ENCODE measurements at regions not wholly inside any gene's neighbourhood (a gene's known extent, or its start where the extent isn't known, plus 50 kb on each side); places are given as distances from the start of the nearest gene placed in this dataset.

- Histone ChIP-seq H3K9me3 (ENCODE audit: low read depth, low read length) (no peaks in the 10 kb centered on the region), H2AFZ (ENCODE audit: low read length) (no peak overlapping the region), H4K20me1 (ENCODE audit: insufficient read depth, low read length) (no peaks in the 10 kb centered on the region), H3K4me3 (ENCODE audit: insufficient read depth, low read length) (no peak overlapping the region), H3K27me3 (ENCODE audit: insufficient read depth, low read length) (no peaks in the 10 kb centered on the region), H3K79me2 (ENCODE audit: insufficient read depth, low read length) (no peaks in the 10 kb centered on the region), H3K4me2 (ENCODE audit: insufficient read depth, low read length) (no peak overlapping the region), H3K27ac (ENCODE audit: low read depth, low read length) (no peak overlapping the region), H3K4me1 (ENCODE audit: insufficient read depth, low read length) (peaks cover 5% of the 10 kb centered on the region), H3K36me3 (ENCODE audit: insufficient read depth, low read length) (no peaks in the 10 kb centered on the region)
- TF ChIP-seq, protein P1, sequence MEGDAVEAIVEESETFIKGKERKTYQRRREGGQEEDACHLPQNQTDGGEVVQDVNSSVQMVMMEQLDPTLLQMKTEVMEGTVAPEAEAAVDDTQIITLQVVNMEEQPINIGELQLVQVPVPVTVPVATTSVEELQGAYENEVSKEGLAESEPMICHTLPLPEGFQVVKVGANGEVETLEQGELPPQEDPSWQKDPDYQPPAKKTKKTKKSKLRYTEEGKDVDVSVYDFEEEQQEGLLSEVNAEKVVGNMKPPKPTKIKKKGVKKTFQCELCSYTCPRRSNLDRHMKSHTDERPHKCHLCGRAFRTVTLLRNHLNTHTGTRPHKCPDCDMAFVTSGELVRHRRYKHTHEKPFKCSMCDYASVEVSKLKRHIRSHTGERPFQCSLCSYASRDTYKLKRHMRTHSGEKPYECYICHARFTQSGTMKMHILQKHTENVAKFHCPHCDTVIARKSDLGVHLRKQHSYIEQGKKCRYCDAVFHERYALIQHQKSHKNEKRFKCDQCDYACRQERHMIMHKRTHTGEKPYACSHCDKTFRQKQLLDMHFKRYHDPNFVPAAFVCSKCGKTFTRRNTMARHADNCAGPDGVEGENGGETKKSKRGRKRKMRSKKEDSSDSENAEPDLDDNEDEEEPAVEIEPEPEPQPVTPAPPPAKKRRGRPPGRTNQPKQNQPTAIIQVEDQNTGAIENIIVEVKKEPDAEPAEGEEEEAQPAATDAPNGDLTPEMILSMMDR (IDR thresholded peaks at IDR 0.05; ENCODE audit: extremely low read depth, low read depth, low read length) = no peak
- DNase-seq (ENCODE audit: insufficient read length, low spot score, missing footprints) = no peak
Observed at GRCh38 chr2:11953258-11953657, 206.8 kb downstream of the LPIN1 start.

DNA sequence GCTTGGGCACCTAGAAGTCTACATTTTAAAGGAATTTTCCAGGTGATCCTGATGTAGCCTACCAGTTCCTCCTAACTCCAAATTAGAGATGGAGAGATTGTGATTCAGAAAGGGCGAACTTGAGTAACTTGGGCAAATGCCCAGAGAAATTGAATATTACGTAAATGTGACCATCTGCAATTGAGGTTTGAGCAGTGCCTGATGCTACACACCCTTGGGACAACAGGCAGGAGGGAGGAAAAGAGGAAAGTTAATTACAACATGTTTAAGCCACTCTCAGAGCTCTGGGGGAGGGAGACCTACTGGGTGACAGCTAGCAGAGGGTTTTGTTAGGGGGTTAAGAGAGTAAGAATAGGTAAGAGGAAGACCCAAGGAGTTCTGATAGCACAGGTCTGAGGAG lies 208.9 kb downstream of the LPIN1 start:
- no peak for DNase-seq (ENCODE audit: insufficient read length, low spot score, missing footprints)
- Histone ChIP-seq H3K27ac (ENCODE audit: low read depth, low read length) (no peak overlapping the region), H3K27me3 (ENCODE audit: insufficient read depth, low read length) (peaks cover 2% of the 10 kb centered on the region), H2AFZ (ENCODE audit: low read length) (no peak overlapping the region), H3K4me2 (ENCODE audit: insufficient read depth, low read length) (no peak overlapping the region), H4K20me1 (ENCODE audit: insufficient read depth, low read length) (no peaks in the 10 kb centered on the region), H3K9me3 (ENCODE audit: low read depth, low read length) (no peaks in the 10 kb centered on the region), H3K4me1 (ENCODE audit: insufficient read depth, low read length) (peaks cover 5% of the 10 kb centered on the region), H3K4me3 (ENCODE audit: insufficient read depth, low read length) (no peak overlapping the region), H3K79me2 (ENCODE audit: insufficient read depth, low read length) (no peaks in the 10 kb centered on the region), H3K36me3 (ENCODE audit: insufficient read depth, low read length) (no peaks in the 10 kb centered on the region)
- TF ChIP-seq, protein P1 (IDR thresholded peaks at IDR 0.05; ENCODE audit: extremely low read depth, low read depth, low read length) = no peak

DNA sequence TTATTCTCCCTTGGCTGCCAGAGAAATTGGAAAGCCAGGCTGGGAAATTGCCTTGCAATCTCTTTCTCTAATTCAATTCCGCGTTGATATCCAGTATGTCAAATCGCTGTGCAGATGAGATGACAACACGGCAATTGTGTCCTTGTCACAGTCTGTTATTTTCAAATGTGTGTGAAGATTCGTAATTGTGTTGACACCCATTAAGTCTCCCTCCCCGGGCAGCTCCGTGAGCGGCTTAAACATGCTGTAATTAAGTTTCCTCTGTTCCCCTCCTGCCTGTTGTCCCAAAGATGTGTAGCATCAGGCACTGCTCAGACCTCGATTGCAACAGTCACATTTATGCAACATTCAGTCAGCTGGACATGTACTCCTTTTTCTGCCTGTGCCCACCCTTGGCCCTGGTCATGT lies 209.5 kb downstream of the LPIN1 start:
- Histone ChIP-seq H4K20me1 (ENCODE audit: insufficient read depth, low read length) (no peaks in the 10 kb centered on the region), H3K4me2 (ENCODE audit: insufficient read depth, low read length) (no peak overlapping the region), H3K4me1 (ENCODE audit: insufficient read depth, low read length) (peaks cover 5% of the 10 kb centered on the region), H2AFZ (ENCODE audit: low read length) (no peak overlapping the region), H3K9me3 (ENCODE audit: low read depth, low read length) (no peaks in the 10 kb centered on the region), H3K27me3 (ENCODE audit: insufficient read depth, low read length) (peaks cover 2% of the 10 kb centered on the region), H3K79me2 (ENCODE audit: insufficient read depth, low read length) (no peaks in the 10 kb centered on the region), H3K4me3 (ENCODE audit: insufficient read depth, low read length) (no peak overlapping the region), H3K36me3 (ENCODE audit: insufficient read depth, low read length) (no peaks in the 10 kb centered on the region), H3K27ac (ENCODE audit: low read depth, low read length) (no peak overlapping the region)
- TF ChIP-seq, protein P1 (IDR thresholded peaks at IDR 0.05; ENCODE audit: extremely low read depth, low read depth, low read length) = no peak
- DNase-seq (ENCODE audit: insufficient read length, low spot score, missing footprints) = no peak

DNA sequence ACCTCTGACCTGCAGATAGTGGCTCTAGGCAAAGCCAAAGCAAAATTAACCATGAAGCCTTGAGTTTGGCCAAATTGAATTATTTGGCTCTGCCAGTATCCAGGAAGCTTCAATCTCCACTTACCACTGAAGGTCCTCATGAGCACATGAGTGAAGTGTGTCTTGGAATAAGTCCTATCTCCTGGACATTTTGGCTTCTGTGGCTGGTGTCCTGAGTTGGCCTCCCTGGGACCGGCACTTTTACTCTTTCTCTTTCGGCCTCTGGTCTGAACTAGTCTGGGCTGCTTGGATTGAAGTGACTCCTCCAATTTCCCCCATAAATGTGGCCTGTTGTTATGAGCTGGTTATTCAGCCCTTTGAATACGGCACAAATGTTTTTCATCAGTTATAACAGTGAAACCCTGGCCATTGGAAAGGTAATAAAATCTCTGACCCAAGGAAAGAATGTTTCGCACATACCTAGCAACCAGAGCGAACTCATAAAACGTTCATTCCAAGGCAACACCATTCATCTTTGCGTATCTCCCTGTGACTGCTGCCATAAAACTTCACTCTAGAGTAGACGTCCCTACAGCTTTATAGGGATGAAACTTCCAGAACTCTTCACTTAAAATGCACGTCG lies 216.4 kb downstream of the LPIN1 start:
- H3K9me3 ChIP-seq (ENCODE audit: low read depth, low read length) = no peaks in the 10 kb centered on the region
- TF ChIP-seq, protein P1 (IDR thresholded peaks at IDR 0.05; ENCODE audit: extremely low read depth, low read depth, low read length) = no peak
- H3K4me3 ChIP-seq (ENCODE audit: insufficient read depth, low read length) = no peak overlapping the region

More for the DNA sequence above, 216.4 kb downstream of the LPIN1 start:
- Histone ChIP-seq H3K27me3 (ENCODE audit: insufficient read depth, low read length) (peaks cover 7% of the 10 kb centered on the region), H3K36me3 (ENCODE audit: insufficient read depth, low read length) (no peaks in the 10 kb centered on the region), H4K20me1 (ENCODE audit: insufficient read depth, low read length) (no peaks in the 10 kb centered on the region), H3K27ac (ENCODE audit: low read depth, low read length) (no peak overlapping the region), H3K79me2 (ENCODE audit: insufficient read depth, low read length) (no peaks in the 10 kb centered on the region), H3K4me1 (ENCODE audit: insufficient read depth, low read length) (peaks cover 1% of the 10 kb centered on the region), H3K4me2 (ENCODE audit: insufficient read depth, low read length) (no peak overlapping the region), H2AFZ (ENCODE audit: low read length) (no peak overlapping the region)
- DNase-seq (ENCODE audit: insufficient read length, low spot score, missing footprints) = no peak
